ENCODE measurements at regions not wholly inside any gene's neighbourhood (a gene's known extent, or its start where the extent isn't known, plus 50 kb on each side); places are given as distances from the start of the nearest gene placed in this dataset.

- no peak for TF ChIP-seq CTCF (IDR thresholded peaks at IDR 0.05)
- TF ChIP-seq POLR2A (IDR thresholded peaks at IDR 0.05) = no peak
Measured at GRCh38 chr3:173275740-173276139, 121.8 kb upstream of the NLGN1 start.
